ENCODE measurements at regions not wholly inside any gene's neighbourhood (a gene's known extent, or its start where the extent isn't known, plus 50 kb on each side); places are given as distances from the start of the nearest gene placed in this dataset.
"Not testable (repeated sequence)": the region's sequence is repeated elsewhere in the genome, so short reads cannot be mapped to it uniquely, and the experiment has no call there.

- no peak for DNase-seq
- Histone ChIP-seq H2AK5ac (ENCODE audit: insufficient read length, low read length) (no peak overlapping the region), H4K5ac (ENCODE audit: insufficient read length, low read depth, low read length) (no peak overlapping the region), H4K20me1 (ENCODE audit: control insufficient read depth, insufficient read depth, insufficient read length) (no peaks in the 10 kb centered on the region), H3K4me2 (ENCODE audit: insufficient read depth, insufficient read length, low read length) (no peak overlapping the region), H4K8ac (replicated peaks; ENCODE audit: insufficient read length, low read depth, low read length) (no peak overlapping the region), H3K4me1 (ENCODE audit: insufficient read depth, low read length) (no peaks in the 10 kb centered on the region), H2BK5ac (ENCODE audit: insufficient read length, low read length) (no peak overlapping the region), H2BK15ac (ENCODE audit: low read depth, low read length) (no peak overlapping the region), H3K9ac (ENCODE audit: extremely low read depth, insufficient read length, low read length) (no peak overlapping the region), H2BK20ac (ENCODE audit: low read depth, low read length, poor library complexity, severe bottlenecking) (no peak overlapping the region), H2AFZ (ENCODE audit: low read length) (no peak overlapping the region), H2BK120ac (ENCODE audit: low read depth, low read length, poor library complexity, severe bottlenecking) (no peak overlapping the region), H3K4ac (ENCODE audit: low read depth, low read length) (no peak overlapping the region), H3K27me3 (ENCODE audit: insufficient read depth, low read length) (no peaks in the 10 kb centered on the region), H2BK12ac (ENCODE audit: insufficient read length, low read depth, low read length) (no peak overlapping the region), H4K91ac (ENCODE audit: insufficient read length, low read depth, low read length) (no peak overlapping the region), H3K23ac (ENCODE audit: insufficient read length, low read depth, low read length) (no peak overlapping the region), H3K56ac (ENCODE audit: insufficient read length, low read depth, low read length) (no peak overlapping the region), H3K79me1 (ENCODE audit: insufficient read depth, low read depth, low read length, poor library complexity, severe bottlenecking) (no peaks in the 10 kb centered on the region), H3K23me2 (ENCODE audit: insufficient read length, low read depth, low read length, poor library complexity, severe bottlenecking) (no peaks in the 10 kb centered on the region), H3T11ph (ENCODE audit: low read length) (no peak overlapping the region), H3K18ac (ENCODE audit: insufficient read length, low read depth, low read length) (no peak overlapping the region), H3K9me3 (ENCODE audit: control insufficient read depth, low read depth, low read length) (peaks cover 4% of the 10 kb centered on the region), H3K79me2 (ENCODE audit: insufficient read depth, low read length) (no peaks in the 10 kb centered on the region), H3K14ac (ENCODE audit: insufficient read depth, low read length) (no peak overlapping the region), H3K27ac (ENCODE audit: insufficient read length, low read depth, low read length) (no peak overlapping the region)
- TF ChIP-seq CTCF (conservative IDR thresholded peaks at IDR 0.05) = no peak
- Mint-ChIP-seq H3K4me3 (no peak overlapping the region), H3K9me3 (peaks cover 11 to 12% of the 10 kb centered on the region in 2 experiments; a peak in 4 of 5 replicates), H3K27me3 (ENCODE audit: low read depth) (no peaks in the 10 kb centered on the region), H3K4me1 (peaks cover 3% of the 10 kb centered on the region in 2 experiments; a peak in 1 of 4 replicates), H3K27ac (no peak overlapping the region), H3K36me3 (ENCODE audit: insufficient read depth in 1 of 3, low read depth in 3 of 3) (peaks cover 16 to 23% (median 16%) of the 10 kb centered on the region in 3 experiments)
- WGBS (ENCODE audit: extremely low coverage, insufficient read length, low lambda C conversion rate) = no CpG with 5 or more reads among the region's 2 CpGs
Measured at GRCh38 chr4:34502086-34502485, 1742.2 kb downstream of the ARAP2 start.

DNA sequence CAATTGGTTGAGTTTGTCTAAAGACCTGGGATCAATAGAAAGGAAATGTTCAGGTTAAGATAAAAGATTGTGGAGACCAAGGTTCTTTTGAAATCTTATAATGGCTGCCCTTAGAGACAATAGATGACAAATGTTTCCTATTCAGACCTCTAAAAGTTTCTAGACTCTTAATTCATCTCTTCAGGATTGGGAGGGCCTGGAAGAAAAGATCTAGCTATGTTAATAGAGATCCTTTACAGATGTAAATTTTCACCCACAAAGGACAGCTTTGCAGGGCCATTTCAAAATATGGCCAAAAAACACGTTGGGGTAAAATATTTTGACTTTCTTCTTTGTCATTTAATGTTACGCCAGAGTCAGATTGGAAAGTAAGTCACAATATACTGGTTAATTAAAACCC, 1739.6 kb downstream of the ARAP2 start:
- H4K20me1 ChIP-seq (ENCODE audit: control insufficient read depth, insufficient read depth, insufficient read length); H3K79me2 ChIP-seq (ENCODE audit: insufficient read depth, low read length); H2AK5ac ChIP-seq (ENCODE audit: insufficient read length, low read length); H3K4ac ChIP-seq (ENCODE audit: low read depth, low read length); H3K4me1 Mint-ChIP-seq; H3K79me1 ChIP-seq (ENCODE audit: insufficient read depth, low read depth, low read length, poor library complexity, severe bottlenecking); H3K14ac ChIP-seq (ENCODE audit: insufficient read depth, low read length); H2BK15ac ChIP-seq (ENCODE audit: low read depth, low read length); H3K23me2 ChIP-seq (ENCODE audit: insufficient read length, low read depth, low read length, poor library complexity, severe bottlenecking); H4K8ac ChIP-seq (replicated peaks; ENCODE audit: insufficient read length, low read depth, low read length); H3K56ac ChIP-seq (ENCODE audit: insufficient read length, low read depth, low read length); H3K4me3 Mint-ChIP-seq; H3K9me3 ChIP-seq (ENCODE audit: control insufficient read depth, low read depth, low read length); H3K27ac ChIP-seq (ENCODE audit: insufficient read length, low read depth, low read length); H3K23ac ChIP-seq (ENCODE audit: insufficient read length, low read depth, low read length); H3K4me2 ChIP-seq (ENCODE audit: insufficient read depth, insufficient read length, low read length); H4K91ac ChIP-seq (ENCODE audit: insufficient read length, low read depth, low read length); H2BK20ac ChIP-seq (ENCODE audit: low read depth, low read length, poor library complexity, severe bottlenecking); H2BK12ac ChIP-seq (ENCODE audit: insufficient read length, low read depth, low read length); H4K5ac ChIP-seq (ENCODE audit: insufficient read length, low read depth, low read length); H2BK120ac ChIP-seq (ENCODE audit: low read depth, low read length, poor library complexity, severe bottlenecking); H3T11ph ChIP-seq (ENCODE audit: low read length); H3K27me3 ChIP-seq (ENCODE audit: insufficient read depth, low read length); H3K27me3 Mint-ChIP-seq (ENCODE audit: low read depth); H2BK5ac ChIP-seq (ENCODE audit: insufficient read length, low read length); H2AFZ ChIP-seq (ENCODE audit: low read length); DNase-seq; H3K4me1 ChIP-seq (ENCODE audit: insufficient read depth, low read length); H3K27ac Mint-ChIP-seq; H3K9ac ChIP-seq (ENCODE audit: extremely low read depth, insufficient read length, low read length); H3K18ac ChIP-seq (ENCODE audit: insufficient read length, low read depth, low read length): not testable (repeated sequence)
- Mint-ChIP-seq H3K36me3 (ENCODE audit: insufficient read depth in 1 of 3, low read depth in 3 of 3) (peaks cover 21 to 43% (median 23%) of the 10 kb centered on the region in 3 experiments), H3K9me3 (peaks cover 26 to 29% of the 10 kb centered on the region in 2 experiments)
- no CpG with 5 or more reads among the region's 2 CpGs for WGBS (ENCODE audit: extremely low coverage, insufficient read length, low lambda C conversion rate)

Measured in H9 (cell line).